ENCODE measurements at regions not wholly inside any gene's neighbourhood (a gene's known extent, or its start where the extent isn't known, plus 50 kb on each side); places are given as distances from the start of the nearest gene placed in this dataset.

GRCh38 chr1:193799371-193799770, 613.0 kb upstream of the B3GALT2 start:
- no peaks in the 10 kb centered on the region for H3K27me3 ChIP-seq (replicated peaks; ENCODE audit: control insufficient read depth, insufficient read depth, low read length, poor library complexity, severe bottlenecking)
- H3K4me1 ChIP-seq (ENCODE audit: control insufficient read depth, insufficient read depth, low read length, poor library complexity, severe bottlenecking): no peaks in the 10 kb centered on the region
- no peak overlapping the region for H3K4me3 ChIP-seq (ENCODE audit: insufficient read depth, low read depth, low read length, poor library complexity, severe bottlenecking)
- no peaks in the 10 kb centered on the region for H3K36me3 ChIP-seq (ENCODE audit: control insufficient read depth, insufficient read depth, low read length)
- H3K27ac ChIP-seq (ENCODE audit: insufficient read depth, low read length, poor library complexity, severe bottlenecking): no peak overlapping the region
- no peak for DNase-seq
- H3K9me3 ChIP-seq (ENCODE audit: control insufficient read depth, low read length): no peaks in the 10 kb centered on the region

GRCh38 chr1:193794239-193794638, 607.8 kb upstream of the B3GALT2 start:
- no peak for DNase-seq
- H3K27ac ChIP-seq (ENCODE audit: insufficient read depth, low read length, poor library complexity, severe bottlenecking): no peak overlapping the region
- H3K27me3 ChIP-seq (replicated peaks; ENCODE audit: control insufficient read depth, insufficient read depth, low read length, poor library complexity, severe bottlenecking): no peaks in the 10 kb centered on the region

GRCh38 chr1:193791746-193792145, 605.3 kb upstream of the B3GALT2 start:
- Histone ChIP-seq H3K36me3 (ENCODE audit: control insufficient read depth, insufficient read depth, low read length) (no peaks in the 10 kb centered on the region), H3K9me3 (ENCODE audit: control insufficient read depth, low read length) (no peaks in the 10 kb centered on the region), H3K27me3 (replicated peaks; ENCODE audit: control insufficient read depth, insufficient read depth, low read length, poor library complexity, severe bottlenecking) (no peaks in the 10 kb centered on the region), H3K4me1 (ENCODE audit: control insufficient read depth, insufficient read depth, low read length, poor library complexity, severe bottlenecking) (no peaks in the 10 kb centered on the region), H3K4me3 (ENCODE audit: insufficient read depth, low read depth, low read length, poor library complexity, severe bottlenecking) (no peak overlapping the region), H3K27ac (ENCODE audit: insufficient read depth, low read length, poor library complexity, severe bottlenecking) (no peak overlapping the region)
- DNase-seq: no peak

More at GRCh38 chr1:193794239-193794638, 607.8 kb upstream of the B3GALT2 start:
- no peaks in the 10 kb centered on the region for H3K36me3 ChIP-seq (ENCODE audit: control insufficient read depth, insufficient read depth, low read length)
- no peaks in the 10 kb centered on the region for H3K9me3 ChIP-seq (ENCODE audit: control insufficient read depth, low read length)
- no peaks in the 10 kb centered on the region for H3K4me1 ChIP-seq (ENCODE audit: control insufficient read depth, insufficient read depth, low read length, poor library complexity, severe bottlenecking)
- H3K4me3 ChIP-seq (ENCODE audit: insufficient read depth, low read depth, low read length, poor library complexity, severe bottlenecking): no peak overlapping the region

- Histone ChIP-seq H3K27me3 (replicated peaks; ENCODE audit: control insufficient read depth, insufficient read depth, low read length, poor library complexity, severe bottlenecking) (no peaks in the 10 kb centered on the region), H3K4me1 (ENCODE audit: control insufficient read depth, insufficient read depth, low read length, poor library complexity, severe bottlenecking) (no peaks in the 10 kb centered on the region), H3K27ac (ENCODE audit: insufficient read depth, low read length, poor library complexity, severe bottlenecking) (no peak overlapping the region), H3K4me3 (ENCODE audit: insufficient read depth, low read depth, low read length, poor library complexity, severe bottlenecking) (no peak overlapping the region), H3K36me3 (ENCODE audit: control insufficient read depth, insufficient read depth, low read length) (no peaks in the 10 kb centered on the region), H3K9me3 (ENCODE audit: control insufficient read depth, low read length) (no peaks in the 10 kb centered on the region)
- no peak for DNase-seq
These were observed 600.6 kb upstream of the B3GALT2 start for GRCh38 chr1:193787061-193787460.

GRCh38 chr1:193785850-193786420, 599.5 kb upstream of the B3GALT2 start:
- H3K36me3 ChIP-seq (ENCODE audit: control insufficient read depth, insufficient read depth, low read length): no peaks in the 10 kb centered on the region
- H3K27me3 ChIP-seq (replicated peaks; ENCODE audit: control insufficient read depth, insufficient read depth, low read length, poor library complexity, severe bottlenecking): no peaks in the 10 kb centered on the region
- H3K27ac ChIP-seq (ENCODE audit: insufficient read depth, low read length, poor library complexity, severe bottlenecking): no peak overlapping the region
- H3K9me3 ChIP-seq (ENCODE audit: control insufficient read depth, low read length): no peaks in the 10 kb centered on the region
- no peak for DNase-seq
- H3K4me3 ChIP-seq (ENCODE audit: insufficient read depth, low read depth, low read length, poor library complexity, severe bottlenecking): no peak overlapping the region
- no peaks in the 10 kb centered on the region for H3K4me1 ChIP-seq (ENCODE audit: control insufficient read depth, insufficient read depth, low read length, poor library complexity, severe bottlenecking)

- no peak overlapping the region for H3K27ac ChIP-seq (ENCODE audit: insufficient read depth, low read length, poor library complexity, severe bottlenecking)
- no peaks in the 10 kb centered on the region for H3K27me3 ChIP-seq (replicated peaks; ENCODE audit: control insufficient read depth, insufficient read depth, low read length, poor library complexity, severe bottlenecking)
- no peaks in the 10 kb centered on the region for H3K4me1 ChIP-seq (ENCODE audit: control insufficient read depth, insufficient read depth, low read length, poor library complexity, severe bottlenecking)
- H3K9me3 ChIP-seq (ENCODE audit: control insufficient read depth, low read length): no peaks in the 10 kb centered on the region
- no peak overlapping the region for H3K4me3 ChIP-seq (ENCODE audit: insufficient read depth, low read depth, low read length, poor library complexity, severe bottlenecking)
- no peaks in the 10 kb centered on the region for H3K36me3 ChIP-seq (ENCODE audit: control insufficient read depth, insufficient read depth, low read length)
- DNase-seq: no peak
These were observed 588.3 kb upstream of the B3GALT2 start for GRCh38 chr1:193774536-193775323.

GRCh38 chr1:193771596-193771995, 585.2 kb upstream of the B3GALT2 start:
- Histone ChIP-seq H3K9me3 (ENCODE audit: control insufficient read depth, low read length) (no peaks in the 10 kb centered on the region), H3K27ac (ENCODE audit: insufficient read depth, low read length, poor library complexity, severe bottlenecking) (no peak overlapping the region), H3K4me3 (ENCODE audit: insufficient read depth, low read depth, low read length, poor library complexity, severe bottlenecking) (no peak overlapping the region), H3K4me1 (ENCODE audit: control insufficient read depth, insufficient read depth, low read length, poor library complexity, severe bottlenecking) (no peaks in the 10 kb centered on the region), H3K27me3 (replicated peaks; ENCODE audit: control insufficient read depth, insufficient read depth, low read length, poor library complexity, severe bottlenecking) (no peaks in the 10 kb centered on the region), H3K36me3 (ENCODE audit: control insufficient read depth, insufficient read depth, low read length) (no peaks in the 10 kb centered on the region)
- no peak for DNase-seq

GRCh38 chr1:193769651-193770050, 583.2 kb upstream of the B3GALT2 start:
- DNase-seq: no peak
- Histone ChIP-seq H3K27ac (ENCODE audit: insufficient read depth, low read length, poor library complexity, severe bottlenecking) (no peak overlapping the region), H3K4me3 (ENCODE audit: insufficient read depth, low read depth, low read length, poor library complexity, severe bottlenecking) (no peak overlapping the region), H3K27me3 (replicated peaks; ENCODE audit: control insufficient read depth, insufficient read depth, low read length, poor library complexity, severe bottlenecking) (no peaks in the 10 kb centered on the region), H3K9me3 (ENCODE audit: control insufficient read depth, low read length) (no peaks in the 10 kb centered on the region), H3K4me1 (ENCODE audit: control insufficient read depth, insufficient read depth, low read length, poor library complexity, severe bottlenecking) (no peaks in the 10 kb centered on the region), H3K36me3 (ENCODE audit: control insufficient read depth, insufficient read depth, low read length) (no peaks in the 10 kb centered on the region)

- H3K4me3 ChIP-seq (ENCODE audit: insufficient read depth, low read depth, low read length, poor library complexity, severe bottlenecking): no peak overlapping the region
- no peaks in the 10 kb centered on the region for H3K36me3 ChIP-seq (ENCODE audit: control insufficient read depth, insufficient read depth, low read length)
- H3K9me3 ChIP-seq (ENCODE audit: control insufficient read depth, low read length): no peaks in the 10 kb centered on the region
- no peak for DNase-seq
- H3K4me1 ChIP-seq (ENCODE audit: control insufficient read depth, insufficient read depth, low read length, poor library complexity, severe bottlenecking): no peaks in the 10 kb centered on the region
- H3K27ac ChIP-seq (ENCODE audit: insufficient read depth, low read length, poor library complexity, severe bottlenecking): no peak overlapping the region
- H3K27me3 ChIP-seq (replicated peaks; ENCODE audit: control insufficient read depth, insufficient read depth, low read length, poor library complexity, severe bottlenecking): no peaks in the 10 kb centered on the region
These were observed 581.5 kb upstream of the B3GALT2 start for GRCh38 chr1:193767886-193768285.

- Histone ChIP-seq H3K9me3 (ENCODE audit: control insufficient read depth, low read length) (no peaks in the 10 kb centered on the region), H3K36me3 (ENCODE audit: control insufficient read depth, insufficient read depth, low read length) (no peaks in the 10 kb centered on the region), H3K4me1 (ENCODE audit: control insufficient read depth, insufficient read depth, low read length, poor library complexity, severe bottlenecking) (no peaks in the 10 kb centered on the region), H3K4me3 (ENCODE audit: insufficient read depth, low read depth, low read length, poor library complexity, severe bottlenecking) (no peak overlapping the region), H3K27me3 (replicated peaks; ENCODE audit: control insufficient read depth, insufficient read depth, low read length, poor library complexity, severe bottlenecking) (no peaks in the 10 kb centered on the region), H3K27ac (ENCODE audit: insufficient read depth, low read length, poor library complexity, severe bottlenecking) (no peak overlapping the region)
- DNase-seq: no peak
These were observed 579.9 kb upstream of the B3GALT2 start for GRCh38 chr1:193766329-193766728.
